HG03432 (cell line): ENCODE measurements at regions not wholly inside any gene's neighbourhood (a gene's known extent, or its start where the extent isn't known, plus 50 kb on each side); places are given as distances from the start of the nearest gene placed in this dataset.

Experiments used
- ATAC-seq: cut with Tn5 transposase; IDR thresholded peaks from one replicate; pipeline ENCODE4 v1.9.1; 2021; ENCODE audit warnings: mild to moderate bottlenecking, moderate library complexity; ENCODE audit not compliant: unreplicated experiment

DNA sequence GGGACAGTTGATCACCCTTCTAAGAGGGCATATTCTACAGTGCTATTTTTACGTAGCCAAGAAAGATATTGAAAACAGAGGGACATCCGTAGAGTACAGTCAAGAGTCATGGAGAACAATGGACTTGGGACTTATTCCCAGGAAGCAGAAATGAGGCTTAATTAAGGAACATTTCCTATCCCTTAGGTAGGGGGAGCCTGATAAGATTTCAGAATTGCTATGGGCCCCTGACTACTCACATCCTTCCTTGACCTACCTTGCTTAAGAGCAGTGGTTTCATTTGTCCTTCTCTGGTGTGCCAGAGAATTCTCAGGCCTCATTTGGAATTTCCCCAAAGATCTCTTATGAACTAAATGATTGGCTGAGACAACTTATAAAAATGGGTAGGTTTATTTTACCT lies 189.5 kb upstream of the DTNBP1 start:
- no peak for ATAC-seq

DNA sequence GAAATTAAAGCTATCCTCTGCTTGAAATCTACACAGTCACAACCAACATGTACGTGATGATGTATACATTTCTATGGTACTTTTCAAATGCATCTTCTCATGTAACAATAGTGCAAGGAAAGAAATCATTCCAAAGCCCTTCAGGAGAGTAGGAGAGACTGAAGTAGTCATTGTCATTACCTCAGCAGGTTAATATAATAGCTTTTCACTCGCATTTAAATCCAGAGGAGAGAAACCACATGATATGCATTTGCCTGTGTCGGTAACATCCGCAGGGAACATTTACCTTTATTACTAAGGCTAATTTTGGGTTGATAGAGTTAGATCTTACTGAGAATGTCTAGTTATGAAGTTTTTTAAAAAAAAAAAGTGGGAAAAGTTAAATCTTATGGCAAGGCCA lies 186.6 kb upstream of the DTNBP1 start:
- no peak for ATAC-seq

DNA sequence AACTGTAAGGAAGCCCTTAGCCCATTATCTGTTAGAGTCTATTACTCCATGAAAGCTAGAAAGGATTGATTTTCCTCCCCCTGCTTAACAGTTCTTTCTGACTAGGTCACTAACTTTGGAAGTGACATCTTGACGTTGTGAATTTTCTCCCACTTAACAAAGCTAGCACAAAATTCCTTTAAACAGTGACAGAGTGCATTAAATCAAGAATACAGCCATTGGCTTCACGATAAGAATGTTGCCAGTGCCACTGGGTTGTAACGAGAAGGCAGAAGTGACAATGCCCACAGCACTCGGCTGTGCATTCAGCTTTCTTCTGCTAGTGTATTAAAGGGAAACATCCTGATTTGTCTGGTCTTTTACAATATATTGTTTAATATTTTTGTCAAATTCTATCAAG lies 182.7 kb upstream of the DTNBP1 start:
- ATAC-seq: no peak

DNA sequence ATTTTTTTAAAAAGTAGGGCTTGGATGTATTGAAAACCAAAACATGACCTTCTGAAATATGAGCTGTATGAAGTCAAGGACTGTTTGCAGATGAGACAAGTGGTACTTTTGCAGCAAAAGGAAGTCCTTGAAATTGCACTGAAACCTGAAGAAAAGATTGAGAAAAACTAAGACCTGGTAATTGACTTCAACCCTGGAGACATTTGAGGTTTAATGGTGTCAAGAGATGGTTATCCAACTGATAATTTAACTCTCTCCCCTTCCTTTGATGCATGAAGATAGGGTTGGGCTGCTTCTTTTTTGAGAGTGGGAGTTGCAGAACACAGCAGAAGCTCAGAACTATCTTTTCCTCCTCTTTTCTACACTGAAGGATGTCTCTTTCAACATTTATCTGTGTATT lies 180.9 kb upstream of the DTNBP1 start:
- ATAC-seq: no peak

DNA sequence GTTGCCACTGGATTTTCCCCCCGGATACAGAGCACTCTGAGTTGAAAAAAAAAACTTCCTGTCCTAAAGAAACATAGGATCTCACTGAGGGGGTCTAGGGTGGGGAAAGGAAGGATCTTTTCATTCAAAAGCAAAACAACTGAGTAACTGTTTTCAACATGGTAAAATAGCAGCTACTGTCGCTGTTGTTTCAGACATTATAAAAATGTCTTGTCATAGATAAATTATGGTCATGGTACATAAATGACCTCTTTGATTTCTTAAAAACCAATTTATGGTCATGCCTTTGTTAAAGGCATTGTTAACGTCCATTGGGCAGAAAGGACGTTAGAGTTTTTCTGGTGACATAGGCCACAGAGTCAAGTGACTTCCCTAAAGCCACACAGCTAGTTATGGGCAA lies 180.4 kb upstream of the DTNBP1 start:
- no peak for ATAC-seq

DNA sequence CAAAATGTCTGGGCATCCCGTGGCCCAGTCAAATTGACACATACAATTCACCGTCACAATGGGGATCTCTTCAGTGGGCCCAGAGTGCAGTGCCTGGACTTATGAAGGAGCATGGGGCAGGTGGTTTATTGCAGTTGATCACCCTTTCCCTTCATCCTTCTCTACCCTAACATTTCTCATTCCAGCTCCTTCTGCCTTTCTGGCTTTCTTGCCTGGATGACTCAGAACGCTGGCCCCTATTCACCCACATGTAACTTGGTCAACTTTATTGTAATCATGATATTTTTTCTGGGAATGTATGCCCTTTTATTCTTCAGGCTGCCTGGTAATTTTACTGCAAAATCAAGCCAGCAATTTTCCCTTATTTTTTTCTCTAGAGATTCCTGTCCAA lies 179.9 kb upstream of the DTNBP1 start:
- ATAC-seq: no peak

DNA sequence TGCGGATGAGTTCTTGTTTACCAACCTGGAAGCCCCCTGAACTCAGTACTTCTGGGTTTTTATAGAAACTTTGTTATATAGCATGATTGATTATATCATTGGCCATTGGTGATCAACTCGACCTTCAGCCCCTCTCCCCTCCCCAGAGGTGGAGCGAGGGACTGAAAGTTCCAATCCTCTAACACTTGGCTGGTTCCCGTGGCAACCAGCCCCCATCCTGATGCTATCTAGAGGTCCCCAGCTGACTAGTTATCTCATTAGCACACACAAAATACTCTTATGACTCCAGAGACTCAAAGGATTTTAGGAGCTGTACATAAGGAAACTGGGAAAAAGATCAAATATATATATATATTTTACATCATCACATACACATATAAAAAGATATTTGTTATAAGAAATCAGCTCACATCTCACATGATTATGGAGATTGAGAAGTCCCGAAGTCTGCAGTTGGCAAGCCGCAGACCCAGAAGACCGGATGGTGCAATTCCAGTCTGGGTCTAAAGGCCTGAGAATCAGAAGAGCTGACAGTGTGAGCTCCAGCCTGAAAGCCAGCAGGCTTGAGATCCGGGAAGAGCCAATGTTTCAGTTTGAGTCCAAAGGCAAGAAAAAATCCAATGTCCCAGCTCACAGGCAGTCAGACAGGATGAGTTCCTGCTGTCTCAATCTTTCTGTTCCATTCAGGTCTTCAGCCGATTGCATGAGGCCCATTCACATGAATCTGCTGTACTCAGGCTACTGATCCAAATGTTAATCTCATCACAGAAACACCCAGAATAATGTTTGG lies 179.3 kb upstream of the DTNBP1 start:
- no peak for ATAC-seq

DNA sequence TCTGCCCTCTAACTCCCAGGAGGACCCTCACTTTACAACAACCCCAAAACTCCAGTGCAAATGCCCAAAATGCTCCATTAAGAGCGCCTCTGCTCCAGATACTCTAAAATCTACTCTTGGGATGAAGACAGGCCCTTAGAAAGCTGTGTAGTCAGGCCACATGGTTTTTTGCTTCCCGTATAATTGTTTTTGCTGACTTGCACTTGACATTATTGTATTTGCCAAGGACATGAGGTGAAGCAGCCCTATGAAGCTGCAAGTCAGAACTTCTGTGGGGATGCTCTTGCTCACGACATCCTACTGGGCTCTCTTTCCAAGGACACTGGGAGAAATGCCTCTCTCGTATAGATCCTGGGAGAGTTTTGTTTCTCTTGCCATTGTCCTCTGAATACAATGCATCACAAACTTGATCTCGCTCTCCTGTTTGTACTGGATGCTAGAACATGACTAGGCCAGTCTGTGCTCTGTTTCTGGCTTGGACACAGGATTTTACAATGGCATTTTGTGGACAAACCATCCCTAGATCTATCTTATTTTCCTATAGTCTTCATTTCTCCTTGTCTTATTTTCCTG lies 177.2 kb upstream of the DTNBP1 start:
- ATAC-seq: no peak

DNA sequence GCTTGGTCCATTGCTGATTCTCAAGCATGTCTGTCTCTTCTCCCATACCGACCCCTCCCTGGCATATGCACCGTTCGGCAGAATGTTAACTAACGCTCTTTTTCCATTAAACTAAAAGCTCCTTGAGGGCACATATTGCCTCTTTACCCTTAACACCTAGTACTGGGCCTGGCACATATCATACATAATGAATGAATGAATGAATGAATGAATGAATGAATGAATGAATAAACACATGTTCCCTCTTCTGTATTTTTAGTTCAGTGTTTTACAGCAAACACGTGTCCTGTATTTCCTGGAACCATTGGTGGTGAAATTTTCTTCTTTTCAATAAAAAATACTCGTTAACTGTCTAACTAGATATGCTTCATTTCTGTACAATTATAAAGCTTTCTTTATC lies 174.4 kb upstream of the DTNBP1 start:
- ATAC-seq: no peak

DNA sequence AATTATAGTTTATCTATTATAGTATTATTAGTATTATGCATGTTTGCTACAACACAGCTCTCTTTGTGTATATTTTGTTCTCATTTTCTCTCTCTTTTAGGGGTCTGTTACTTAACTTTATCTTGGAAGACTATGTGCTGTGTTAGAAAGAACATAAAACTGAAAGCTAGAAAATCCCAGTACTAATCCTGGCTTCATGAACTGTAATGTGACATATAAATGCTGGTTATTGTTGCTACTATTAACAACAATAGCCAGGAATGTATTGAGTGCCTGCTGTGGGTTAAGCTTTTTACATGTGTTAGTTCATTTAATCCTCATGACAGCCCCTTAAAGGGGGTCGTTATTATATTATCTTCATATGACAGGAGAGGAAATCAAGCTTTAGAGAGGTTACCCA lies 170.0 kb upstream of the DTNBP1 start:
- ATAC-seq: no peak

DNA sequence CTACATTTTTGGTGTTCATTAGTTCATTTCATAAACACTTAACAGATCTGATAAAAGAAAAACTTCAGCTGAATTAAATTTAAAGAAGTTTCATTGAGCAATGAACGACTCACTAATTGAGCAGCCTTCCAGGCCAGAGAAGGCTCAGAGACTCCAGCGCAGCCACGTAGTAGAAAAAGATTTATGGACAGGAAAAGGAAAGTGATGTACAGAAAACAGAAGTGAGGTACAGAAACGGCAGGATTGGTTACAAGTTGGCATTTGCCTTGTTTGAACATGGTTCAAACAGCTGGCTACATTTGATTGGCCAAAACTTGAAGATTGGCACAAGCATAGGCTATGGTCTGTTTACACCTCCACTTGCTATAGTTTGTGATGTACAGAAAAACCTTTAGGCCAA lies 166.3 kb upstream of the DTNBP1 start:
- ATAC-seq: no peak

DNA sequence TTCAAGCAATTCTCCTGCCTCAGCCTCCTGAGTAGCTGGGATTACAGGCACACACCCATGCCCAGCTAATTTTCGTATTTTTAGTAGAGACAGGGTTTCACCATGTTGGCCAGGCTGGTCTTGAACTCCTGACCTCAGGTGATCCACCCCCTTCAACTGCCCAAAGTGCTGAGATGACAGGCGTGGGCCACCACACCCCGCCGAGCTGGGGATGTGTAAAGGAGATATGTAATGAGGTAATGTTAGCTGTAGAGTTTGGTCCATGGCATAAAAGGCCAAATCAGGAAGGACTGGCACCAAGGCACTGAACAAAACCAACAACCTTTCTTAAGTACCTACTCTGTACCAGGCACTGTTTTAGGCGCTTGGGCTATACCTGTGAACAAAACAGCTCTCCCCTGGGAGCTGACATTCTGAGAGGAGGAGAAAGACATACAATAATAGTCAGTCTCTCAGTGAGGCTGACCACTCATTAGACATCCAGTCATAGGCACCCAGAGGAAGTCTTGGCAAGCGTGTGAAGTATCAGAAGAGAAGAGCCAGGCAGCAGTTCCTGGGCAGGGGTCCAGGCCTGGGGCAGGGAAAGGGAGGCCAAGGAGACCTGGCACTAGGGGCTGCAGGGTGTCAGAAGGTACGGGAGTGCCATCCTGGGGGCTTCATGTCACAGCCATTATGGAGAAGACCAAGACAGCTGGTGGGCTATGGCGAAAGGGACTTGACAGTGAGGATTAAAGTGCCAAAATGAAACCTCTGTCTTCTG lies 164.8 kb upstream of the DTNBP1 start:
- no peak for ATAC-seq

DNA sequence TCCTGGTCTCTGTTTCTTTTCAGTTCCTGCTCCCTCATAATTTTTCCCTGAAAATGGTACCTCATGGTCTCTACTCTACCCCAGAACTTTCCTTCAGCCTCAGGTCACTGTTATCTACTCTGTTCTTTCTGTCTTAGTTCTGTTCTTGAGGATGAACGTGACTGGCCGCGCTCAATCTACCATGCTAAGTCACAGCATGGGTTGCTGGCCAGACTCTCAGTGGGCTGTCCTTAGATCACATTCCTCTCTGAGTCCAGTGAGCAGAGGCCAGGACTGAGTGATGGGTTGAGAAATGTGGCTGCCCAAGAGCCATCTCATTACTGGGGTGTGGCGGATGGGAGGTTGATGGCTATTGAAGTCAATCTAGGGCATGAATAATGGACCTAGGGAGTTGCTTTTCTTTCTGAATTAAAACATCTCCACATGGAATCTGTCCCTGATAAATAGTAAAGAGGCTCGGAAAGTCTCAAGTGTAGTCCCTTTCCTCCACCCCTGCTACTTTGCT lies 164.0 kb upstream of the DTNBP1 start:
- no peak for ATAC-seq

DNA sequence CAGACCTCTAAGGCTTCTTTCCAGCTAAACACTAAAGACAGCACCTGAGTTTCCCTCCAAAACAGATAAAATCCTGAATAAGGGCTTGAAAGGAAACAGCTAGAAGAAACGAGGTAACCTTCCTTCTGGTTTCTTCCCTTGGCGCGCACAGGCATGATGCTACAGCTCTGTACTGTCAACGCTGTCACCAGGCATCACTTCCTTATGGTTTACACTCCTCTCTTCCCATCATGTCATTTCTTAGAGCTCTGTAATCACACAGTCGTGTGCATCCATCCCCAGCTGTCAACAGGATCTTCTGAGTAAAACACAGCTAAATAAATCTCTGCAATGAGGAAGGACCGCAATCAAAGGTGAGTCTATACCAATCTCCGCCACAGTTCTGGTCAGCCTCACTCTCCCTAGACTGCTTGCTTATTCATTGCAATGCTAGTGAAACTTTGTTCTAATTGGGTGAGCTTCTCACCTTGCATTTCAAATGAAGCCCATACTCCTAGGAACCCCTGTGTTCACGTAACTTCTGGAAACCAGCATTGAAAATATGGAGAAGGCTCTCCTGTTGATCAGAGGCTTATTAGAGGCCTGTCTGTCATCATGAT lies 162.6 kb upstream of the DTNBP1 start:
- ATAC-seq: no peak

DNA sequence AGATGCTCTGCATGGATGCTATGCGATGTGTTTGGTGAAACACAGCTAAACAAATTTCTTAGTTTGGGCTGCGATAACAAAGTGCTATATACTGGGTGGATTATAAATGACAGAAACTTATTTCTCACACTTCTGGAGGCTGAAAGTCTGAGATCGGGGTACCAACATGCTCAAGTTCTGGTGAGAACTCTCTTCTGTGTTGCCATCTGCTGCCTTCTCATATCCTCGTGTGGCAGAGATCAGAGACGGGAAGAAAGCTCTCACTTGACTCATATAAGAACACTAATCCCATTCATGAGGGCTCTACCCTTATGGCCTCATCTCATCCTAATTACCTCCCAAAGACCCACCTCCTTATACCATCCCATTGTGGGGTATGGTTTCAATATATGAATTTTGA lies 162.0 kb upstream of the DTNBP1 start:
- no peak for ATAC-seq

DNA sequence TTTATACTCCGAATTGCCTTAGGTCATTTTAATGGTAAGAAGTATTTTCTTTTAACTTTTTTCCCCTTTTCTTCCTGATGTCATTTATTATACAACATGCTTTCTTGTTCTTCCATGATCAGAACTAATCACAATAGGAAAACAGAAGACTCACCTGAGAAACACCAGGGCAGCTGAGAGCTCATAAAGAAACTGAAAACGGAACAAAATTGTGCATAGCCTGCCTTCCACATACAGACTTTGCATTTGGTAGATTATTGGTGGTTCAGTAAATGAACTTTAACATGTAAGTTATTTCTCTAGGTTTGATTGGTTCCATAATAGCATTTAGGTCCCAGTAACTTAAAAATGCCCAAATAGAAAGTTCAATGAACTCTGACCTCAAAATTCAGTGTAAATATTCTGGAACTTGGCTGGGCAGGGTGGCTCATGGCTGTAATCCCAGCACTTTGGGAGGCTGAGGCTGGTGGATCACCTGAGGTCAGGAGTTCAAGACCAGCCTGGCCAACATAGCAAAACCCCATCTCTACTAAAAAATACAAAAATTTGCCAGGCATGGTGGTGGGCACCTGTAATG lies 161.1 kb upstream of the DTNBP1 start:
- ATAC-seq: peak; percentile 79

DNA sequence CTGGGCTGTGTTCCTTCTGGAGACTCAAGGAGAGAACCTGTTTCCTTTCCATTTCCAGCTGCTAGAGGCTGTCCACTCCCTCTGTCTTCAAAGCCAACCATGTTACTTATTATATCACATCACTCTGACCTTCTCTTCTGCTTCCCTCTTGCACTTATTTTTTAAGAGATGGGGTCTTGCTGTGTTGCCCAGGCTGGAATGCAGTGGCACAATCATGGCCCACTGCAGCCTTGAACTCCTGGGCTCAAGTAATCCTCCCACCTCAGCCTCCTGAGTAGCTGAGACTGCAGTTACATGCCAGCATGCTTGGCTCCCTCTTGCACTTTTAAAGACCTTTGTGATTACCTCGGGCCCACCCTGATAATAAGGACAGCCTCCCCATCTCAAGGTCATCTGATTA lies 160.0 kb upstream of the DTNBP1 start:
- no peak for ATAC-seq

DNA sequence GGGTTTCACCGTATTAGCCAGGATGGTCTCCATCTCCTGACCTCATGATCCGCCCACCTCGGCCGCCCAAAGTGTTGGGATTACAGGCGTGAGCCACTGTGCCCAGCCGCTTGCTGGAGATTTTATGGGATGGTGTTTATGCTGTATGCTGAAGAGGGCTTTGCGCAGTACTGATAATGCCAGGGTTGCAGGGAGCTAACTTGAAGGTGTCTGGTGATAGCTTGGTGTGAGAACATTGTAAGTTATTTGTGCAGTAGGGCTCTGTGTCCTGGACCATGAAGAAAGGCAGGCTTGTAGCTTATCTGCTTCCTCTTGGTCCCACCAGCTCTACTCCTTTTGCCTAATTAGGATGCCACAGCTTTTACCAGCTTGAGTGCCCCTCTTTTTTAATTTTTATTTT lies 157.0 kb upstream of the DTNBP1 start:
- no peak for ATAC-seq

DNA sequence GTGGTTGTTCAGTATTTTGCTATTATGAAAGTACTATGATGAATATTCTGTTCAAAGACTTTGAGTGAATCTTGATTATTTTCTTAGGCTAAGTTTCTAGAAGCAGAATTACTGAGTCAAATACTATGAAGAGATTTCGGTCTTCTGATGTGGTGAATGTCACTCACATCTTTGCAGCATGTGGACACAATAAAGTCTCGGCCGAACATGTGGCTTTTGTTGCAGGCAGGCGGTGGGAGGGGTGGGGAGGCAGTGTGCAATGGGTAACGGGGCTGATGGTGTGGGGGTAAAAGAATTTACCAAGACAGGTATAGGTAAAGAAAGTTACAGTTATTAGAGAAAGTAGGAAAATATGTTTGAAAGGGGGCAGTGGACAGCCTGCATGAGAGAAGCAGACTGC lies 156.4 kb upstream of the DTNBP1 start:
- ATAC-seq: no peak

DNA sequence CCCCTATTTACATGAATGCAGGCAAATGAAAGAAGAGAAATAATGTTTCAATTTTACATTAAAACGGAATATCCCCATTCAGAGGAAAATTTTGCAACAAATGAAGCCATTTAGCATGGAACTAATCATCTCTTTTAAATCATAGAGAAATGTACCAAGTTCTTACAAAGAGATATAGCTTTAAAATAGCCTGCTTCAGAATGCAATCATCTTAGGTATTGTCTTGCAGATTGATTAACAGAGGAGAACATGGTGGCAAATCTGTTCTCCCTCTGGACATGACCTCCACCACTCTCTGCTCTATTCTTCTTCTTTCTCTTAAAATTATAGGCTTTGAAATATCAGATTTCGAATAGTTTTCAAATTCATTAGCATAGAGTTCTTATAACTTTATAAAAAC lies 155.7 kb upstream of the DTNBP1 start:
- no peak for ATAC-seq

DNA sequence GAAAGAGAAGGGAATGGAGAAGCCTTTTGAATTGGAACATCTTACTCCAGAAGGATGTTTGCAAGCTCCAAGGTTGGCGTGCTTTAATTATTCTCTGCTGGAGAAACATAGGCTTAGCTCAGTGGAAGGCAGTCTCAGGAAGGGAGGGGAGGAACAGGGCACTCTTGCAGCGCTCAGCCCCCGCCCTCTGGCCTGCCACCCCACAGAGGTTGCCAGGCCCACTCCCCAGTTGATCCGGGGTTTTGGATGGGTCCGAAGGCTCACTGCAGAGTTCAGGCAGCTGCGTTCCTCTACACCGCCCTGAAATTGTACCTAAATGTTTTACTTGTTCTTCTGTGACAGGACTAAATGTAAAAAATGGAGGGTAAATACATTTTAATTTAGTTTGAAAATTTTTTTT lies 155.2 kb upstream of the DTNBP1 start:
- no peak for ATAC-seq
